ENCODE measurements at regions not wholly inside any gene's neighbourhood (a gene's known extent, or its start where the extent isn't known, plus 50 kb on each side); places are given as distances from the start of the nearest gene placed in this dataset.

DNA sequence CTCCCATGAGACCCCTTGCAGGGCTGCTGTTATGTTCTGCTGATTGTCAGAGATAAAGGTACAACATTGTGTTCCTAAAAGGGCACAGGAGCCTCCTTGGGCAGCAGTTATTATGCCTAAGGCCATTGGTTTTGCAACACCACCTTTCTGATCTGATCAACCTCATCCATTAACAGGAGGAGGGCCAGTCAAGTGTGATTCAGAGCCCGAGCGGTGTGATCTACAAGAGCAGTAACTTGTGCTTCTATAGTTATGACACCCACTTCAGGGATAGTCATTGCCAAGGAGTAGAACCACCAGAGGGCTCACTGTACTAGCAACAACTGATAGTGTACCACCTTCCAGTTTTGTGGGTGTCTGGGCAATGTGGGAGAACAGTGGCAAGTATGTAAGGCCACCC is 1457.9 kb upstream of the CADM2 start:
- TF ChIP-seq, protein P1, sequence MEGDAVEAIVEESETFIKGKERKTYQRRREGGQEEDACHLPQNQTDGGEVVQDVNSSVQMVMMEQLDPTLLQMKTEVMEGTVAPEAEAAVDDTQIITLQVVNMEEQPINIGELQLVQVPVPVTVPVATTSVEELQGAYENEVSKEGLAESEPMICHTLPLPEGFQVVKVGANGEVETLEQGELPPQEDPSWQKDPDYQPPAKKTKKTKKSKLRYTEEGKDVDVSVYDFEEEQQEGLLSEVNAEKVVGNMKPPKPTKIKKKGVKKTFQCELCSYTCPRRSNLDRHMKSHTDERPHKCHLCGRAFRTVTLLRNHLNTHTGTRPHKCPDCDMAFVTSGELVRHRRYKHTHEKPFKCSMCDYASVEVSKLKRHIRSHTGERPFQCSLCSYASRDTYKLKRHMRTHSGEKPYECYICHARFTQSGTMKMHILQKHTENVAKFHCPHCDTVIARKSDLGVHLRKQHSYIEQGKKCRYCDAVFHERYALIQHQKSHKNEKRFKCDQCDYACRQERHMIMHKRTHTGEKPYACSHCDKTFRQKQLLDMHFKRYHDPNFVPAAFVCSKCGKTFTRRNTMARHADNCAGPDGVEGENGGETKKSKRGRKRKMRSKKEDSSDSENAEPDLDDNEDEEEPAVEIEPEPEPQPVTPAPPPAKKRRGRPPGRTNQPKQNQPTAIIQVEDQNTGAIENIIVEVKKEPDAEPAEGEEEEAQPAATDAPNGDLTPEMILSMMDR (IDR thresholded peaks at IDR 0.05; ENCODE audit: low read depth, low read length, missing input control), result no peak
- no peak for TF ChIP-seq GABPA (IDR thresholded peaks at IDR 0.05 in 1 of 2, conservative IDR thresholded peaks at IDR 0.05 in 1 of 2)
- no peak for TF ChIP-seq EGR1 (IDR thresholded peaks at IDR 0.05; ENCODE audit: low read depth in 2 of 2)

Data from liver (tissue), 3 donors.